Activated CD8-positive, alpha-beta memory T cell treated with anti-CD3 and anti-CD28 coated beads for 36 hours (primary cell): ENCODE measurements at regions not wholly inside any gene's neighbourhood (a gene's known extent, or its start where the extent isn't known, plus 50 kb on each side); places are given as distances from the start of the nearest gene placed in this dataset.

Source experiments
- CTCF ChIA-PET: fragments of 350-600 bp; sonication (Branson Sonifier 250); formaldehyde crosslinking; loops from one replicate; lab custom pipeline; 2021; ENCODE audit warnings: antibody characterized with exemption; lab: Charles Lee
- POLR2A ChIA-PET: fragments of 350-600 bp; sonication (Branson Sonifier 250); formaldehyde crosslinking; loops from one replicate; lab custom pipeline; 2021; ENCODE audit warnings: antibody characterized with exemption; lab: Charles Lee

DNA sequence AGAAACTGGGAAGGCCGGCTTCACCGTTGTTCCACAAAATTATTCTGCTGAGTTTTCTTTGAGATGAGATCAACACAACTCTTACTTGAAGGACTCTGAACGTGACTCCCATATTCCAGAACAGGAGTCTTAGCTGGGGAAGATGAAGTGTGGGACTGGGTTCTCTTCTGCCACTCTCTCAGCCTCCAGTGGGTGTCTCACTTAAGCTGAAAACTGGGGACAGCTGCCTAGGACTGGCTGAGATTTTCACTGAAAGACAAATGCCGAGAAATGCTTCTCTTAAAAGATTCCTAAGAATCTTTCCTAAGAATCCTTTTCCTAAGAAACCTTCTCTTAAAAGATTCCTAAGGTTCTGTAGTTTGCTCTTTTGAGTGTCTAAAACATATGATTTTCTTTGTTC, 156.6 kb upstream of the LHCGR start:
- POLR2A ChIA-PET = no interaction called here
- CTCF ChIA-PET = no interaction called here

DNA sequence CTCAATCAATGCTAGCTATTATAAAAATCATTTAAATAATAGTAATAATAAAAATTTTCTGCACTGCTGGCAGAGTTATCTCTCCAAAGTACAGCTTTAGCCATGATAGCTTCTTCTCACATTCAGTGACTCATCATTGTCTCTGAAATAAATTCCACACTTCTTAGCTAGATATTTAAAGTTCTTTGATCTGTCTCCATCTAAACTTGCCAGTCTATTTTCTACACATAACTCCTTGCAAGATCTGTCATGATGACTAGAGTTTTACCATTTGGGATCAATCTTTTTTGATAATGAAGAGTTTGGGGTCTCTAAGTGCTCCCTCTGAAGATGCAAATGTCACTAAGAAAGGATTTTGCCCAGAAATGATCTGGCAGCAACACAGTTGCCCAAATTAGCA, 155.4 kb upstream of the LHCGR start:
- ChIA-PET CTCF (no interaction called here), POLR2A (no interaction called here)

DNA sequence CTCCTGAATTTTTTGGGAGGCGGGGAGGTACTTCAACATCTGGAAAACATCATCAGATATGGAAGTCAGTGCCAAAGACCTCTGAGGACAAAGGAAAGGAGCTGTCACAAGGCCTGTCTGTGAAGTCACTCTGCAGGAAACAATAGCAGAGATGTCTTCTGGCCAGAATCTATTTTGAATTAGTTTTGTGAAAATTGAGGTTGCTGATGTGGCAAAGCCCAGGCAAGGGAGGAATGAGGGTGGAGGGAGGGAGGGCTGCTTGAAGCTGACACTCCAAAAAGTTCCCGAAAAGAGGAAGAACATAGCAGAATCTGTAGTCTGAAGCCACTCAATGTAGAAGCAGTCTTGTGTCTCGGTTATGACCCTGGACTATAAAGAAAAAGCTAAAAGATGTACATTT, 151.1 kb upstream of the LHCGR start:
- POLR2A ChIA-PET = no interaction called here

DNA sequence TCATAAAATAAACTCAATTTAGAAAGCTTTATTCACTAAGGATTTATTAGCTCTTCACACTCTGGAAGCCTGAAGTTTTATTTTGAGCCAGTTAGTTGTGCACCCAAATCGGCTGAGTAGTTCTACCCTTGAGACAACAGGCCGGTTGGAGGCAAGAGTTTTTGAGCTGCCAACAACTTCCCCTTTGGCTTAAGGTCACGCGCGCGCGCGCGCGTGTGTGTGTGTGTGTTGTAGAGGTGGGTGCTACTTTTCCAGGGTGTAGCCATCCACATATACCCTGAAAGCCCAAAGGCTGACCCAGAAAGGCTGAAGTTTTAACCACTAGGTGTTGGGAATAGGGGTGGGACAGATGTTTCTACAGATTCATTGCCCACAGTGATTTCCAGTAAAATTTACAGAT, 150.2 kb upstream of the LHCGR start:
- CTCF ChIA-PET = no interaction called here
- POLR2A ChIA-PET = no interaction called here

More for the DNA sequence above, 151.1 kb upstream of the LHCGR start:
- CTCF ChIA-PET = no interaction called here

DNA sequence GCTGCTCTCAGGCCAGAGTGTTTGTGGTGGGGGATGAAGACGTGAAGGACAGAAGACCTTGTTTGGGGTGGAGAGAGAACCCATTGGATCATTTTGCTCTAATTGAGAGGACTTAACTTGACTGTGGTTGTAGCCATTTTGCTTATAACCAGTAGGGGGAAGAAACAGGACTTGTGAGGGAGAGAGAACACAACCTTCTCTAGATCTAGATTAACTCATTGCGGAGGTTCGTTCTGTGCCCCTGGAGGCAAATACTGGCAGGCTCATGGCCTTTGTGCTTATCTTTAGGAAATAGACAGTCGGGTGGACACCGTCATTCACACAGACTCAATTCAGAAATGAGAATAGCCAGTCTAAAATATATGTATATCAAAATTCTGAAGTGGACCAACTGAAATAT, 147.0 kb upstream of the LHCGR start:
- ChIA-PET CTCF (no interaction called here), POLR2A (no interaction called here)

DNA sequence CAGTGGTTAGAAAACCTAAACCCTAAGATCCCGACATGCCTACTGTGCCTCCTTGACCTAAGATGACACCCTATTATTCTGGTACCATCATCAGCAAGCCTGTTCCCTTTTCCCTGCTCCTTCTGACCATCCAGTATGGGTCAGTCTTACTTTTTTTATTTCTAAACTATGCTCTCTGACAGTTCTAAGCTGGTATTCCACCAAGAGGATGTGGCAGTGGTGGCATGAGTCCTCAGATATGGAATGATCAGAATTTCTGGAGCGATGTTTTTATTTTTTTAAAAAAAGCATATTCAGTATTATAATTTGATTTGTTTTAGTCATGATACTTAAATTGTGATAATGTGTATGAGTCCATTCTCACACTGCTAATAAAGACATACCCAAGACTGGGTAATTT, 145.9 kb upstream of the LHCGR start:
- POLR2A ChIA-PET = no interaction called here
- CTCF ChIA-PET = no interaction called here

DNA sequence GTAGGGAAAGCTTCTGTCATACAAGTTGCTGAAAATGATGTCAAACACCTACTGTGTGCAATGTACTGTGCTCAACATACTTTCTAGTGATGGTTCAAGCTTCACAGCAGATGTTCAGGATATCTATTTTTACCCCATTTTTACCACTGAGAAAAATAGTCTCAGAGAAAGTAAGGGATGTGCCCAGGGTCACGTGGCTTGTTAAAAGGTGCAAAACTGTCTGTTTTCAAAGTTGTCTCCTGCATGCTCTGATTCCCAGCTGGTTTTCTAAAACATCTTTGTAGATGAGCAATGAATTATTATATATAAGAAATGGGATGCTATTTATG, 145.5 kb upstream of the LHCGR start:
- POLR2A ChIA-PET = interaction anchor here (0.6 kb wide), 1 partner anchor 317 kb away, joined by 3 read pairs; no protein-coding TSS in a partner anchor
- CTCF ChIA-PET = no interaction called here

DNA sequence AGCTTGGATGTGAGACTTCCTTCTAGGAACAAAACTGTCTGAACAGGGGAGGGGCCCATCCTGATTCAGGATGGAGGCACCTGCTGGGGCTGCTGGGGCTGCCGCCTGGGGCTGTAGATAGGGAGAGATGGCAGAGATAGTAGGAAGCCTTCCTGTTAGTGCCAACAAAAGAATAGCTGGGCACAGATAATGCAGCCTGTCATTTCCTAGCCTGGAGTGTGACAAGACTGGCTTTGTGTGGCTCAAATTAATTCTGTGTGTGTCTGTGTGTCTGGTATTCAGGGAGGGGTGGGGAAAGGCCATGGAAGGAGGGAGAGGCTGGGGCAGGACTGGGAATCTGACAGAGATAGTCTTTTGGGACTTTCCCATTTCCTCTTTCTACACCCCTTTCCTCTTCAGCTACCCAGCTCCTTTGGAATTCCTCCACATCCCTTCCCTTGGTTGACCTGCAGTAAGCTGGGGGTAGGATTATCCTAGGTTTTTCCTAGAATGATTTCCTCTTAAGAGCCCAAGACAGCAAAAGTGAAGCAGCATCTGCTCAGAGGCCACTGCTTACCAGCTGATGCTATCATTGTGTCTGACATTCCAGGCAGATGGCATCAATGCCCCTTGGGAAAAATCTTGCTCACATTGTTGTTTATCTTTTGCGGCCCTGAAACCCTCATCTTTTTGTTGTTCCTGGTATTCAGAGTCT, 144.9 kb upstream of the LHCGR start:
- ChIA-PET POLR2A (interaction anchor here (0.6 kb wide), 1 partner anchor 317 kb away, joined by 3 read pairs; no protein-coding TSS in a partner anchor), CTCF (interaction anchor here (0.6 kb wide), 1 partner anchor 10 kb away, joined by 3 read pairs; no protein-coding TSS in a partner anchor)

DNA sequence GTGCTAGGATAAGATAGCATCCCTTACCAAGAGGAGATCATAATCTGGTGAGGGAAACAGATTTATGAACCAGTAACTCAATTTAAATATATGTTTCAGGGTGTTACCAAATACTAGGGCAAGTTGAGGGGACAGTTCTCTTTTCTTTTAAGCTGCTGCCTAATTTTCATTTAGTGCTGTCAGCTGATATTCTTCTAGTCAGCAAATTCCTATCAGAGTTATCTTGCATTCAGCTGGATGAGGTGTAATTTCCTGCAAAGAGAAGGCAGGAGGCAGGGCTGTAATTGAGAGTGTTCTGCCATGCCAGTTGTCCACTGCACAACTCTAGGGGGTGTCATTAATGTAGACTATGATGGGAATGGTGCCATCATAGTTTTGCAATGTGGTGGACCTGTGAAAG, 141.3 kb upstream of the LHCGR start:
- CTCF ChIA-PET = no interaction called here
- POLR2A ChIA-PET = no interaction called here

DNA sequence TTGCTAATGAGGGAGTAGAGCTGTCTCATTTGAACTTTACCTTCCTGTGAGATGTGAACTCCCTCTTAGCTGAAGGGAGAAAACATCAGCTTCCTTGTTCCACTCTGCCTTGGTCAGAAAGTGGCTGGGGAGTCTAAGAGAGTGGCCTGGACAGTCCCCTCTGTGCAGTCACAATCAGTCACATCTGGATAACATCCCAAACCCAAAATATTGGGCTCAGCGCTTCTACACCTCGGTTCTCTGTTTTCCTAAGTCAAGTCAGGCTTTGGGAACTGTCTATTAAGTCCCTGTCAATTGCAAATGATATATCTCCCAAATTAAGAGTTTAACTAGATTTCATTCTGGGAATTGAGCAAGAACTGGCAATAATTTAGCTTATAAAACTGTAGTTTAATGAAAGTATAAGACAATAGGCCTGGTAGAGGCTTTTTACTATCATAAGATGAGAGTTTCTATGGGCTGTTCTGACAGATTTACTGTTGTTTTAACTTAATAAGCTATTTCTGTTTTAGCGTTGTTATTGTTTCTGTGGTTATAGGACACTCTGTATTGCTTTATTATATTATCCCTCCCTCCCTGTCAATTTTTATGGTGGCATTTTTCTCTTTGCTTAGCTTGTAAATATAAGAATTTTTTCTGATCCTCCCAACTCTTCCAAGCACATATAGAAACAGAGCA, 135.1 kb upstream of the LHCGR start:
- ChIA-PET POLR2A (no interaction called here), CTCF (interaction anchor here (0.9 kb wide), 1 partner anchor 10 kb away, joined by 3 read pairs; no protein-coding TSS in a partner anchor)

DNA sequence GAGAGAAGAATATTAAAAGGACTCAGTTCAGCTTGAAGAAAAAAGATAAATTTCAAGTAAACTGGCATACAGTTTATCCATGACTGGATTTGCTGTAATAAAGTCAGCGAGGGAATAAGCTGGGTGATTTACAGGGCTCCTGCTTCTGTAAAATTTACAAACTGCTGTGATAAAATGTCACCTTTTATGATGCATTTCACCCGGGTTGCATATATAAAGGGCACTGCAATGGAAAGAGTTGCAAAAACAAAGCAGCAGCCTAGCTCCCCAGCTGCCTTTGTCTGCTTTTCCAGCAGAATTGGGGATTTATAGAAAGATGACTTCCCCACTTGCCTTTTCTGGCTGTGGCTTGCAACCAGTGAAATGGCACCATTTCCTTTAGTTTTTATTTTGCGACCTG, 132.5 kb upstream of the LHCGR start:
- ChIA-PET POLR2A (no interaction called here), CTCF (no interaction called here)

DNA sequence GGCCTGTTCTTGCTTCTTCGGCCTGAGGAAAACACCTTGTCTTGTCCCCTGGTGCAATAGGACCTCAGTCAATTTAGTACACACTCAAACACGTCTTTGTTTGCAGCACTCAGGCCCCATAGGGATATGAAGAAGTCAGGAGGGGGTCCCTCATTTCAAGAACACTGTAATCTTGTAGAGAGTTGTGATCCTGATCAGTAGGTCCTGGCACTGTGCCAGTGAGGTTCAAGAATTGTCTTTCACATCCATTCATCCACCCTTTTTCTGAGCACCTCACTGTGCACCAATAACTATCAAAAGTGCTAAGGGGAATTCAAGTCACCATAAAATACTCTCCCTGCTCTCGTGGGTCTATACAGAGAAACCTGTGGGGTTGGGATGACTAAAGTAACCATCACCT, 131.4 kb upstream of the LHCGR start:
- CTCF ChIA-PET = no interaction called here
- POLR2A ChIA-PET = no interaction called here

DNA sequence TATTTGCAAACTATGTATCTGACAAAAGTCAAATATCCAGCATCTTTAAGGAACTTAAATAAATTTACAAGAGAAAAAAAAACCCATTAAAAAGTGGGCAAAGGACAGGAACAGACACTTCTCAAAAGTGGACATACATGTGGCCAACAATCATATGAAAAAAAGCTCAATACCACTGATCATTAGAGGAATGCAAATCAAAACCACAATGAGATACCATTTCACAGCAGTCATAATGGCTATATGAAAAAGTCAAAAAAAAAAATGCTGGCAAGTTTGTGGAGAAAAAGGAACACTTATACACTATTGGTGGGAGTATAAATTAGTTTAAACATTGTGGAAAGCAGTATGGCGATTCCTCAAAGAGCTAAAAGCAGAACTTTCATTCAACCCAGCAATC, 130.3 kb upstream of the LHCGR start:
- ChIA-PET CTCF (interaction anchor here (0.7 kb wide), 1 partner anchor 757 kb away, joined by 3 read pairs; no protein-coding TSS in a partner anchor), POLR2A (no interaction called here)

DNA sequence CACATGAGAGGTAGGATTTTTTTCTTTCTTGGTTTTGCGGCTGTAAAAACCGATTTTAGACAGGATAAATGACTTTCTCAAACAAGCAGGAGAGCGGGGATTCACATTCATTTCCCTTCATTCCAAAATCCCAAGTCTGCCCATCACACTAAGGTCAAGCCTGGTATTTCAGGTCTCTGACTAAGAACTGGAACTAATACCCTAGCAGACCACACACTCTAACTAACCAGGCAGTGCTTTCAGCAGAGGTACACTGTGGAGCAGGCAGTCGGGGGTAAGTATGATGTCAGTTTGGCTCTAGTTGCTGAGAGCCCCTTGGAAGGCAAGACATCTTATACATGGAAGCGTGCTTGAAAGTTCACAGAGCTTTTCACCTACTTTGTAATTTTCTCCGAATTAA, 128.1 kb upstream of the LHCGR start:
- CTCF ChIA-PET = interaction anchor here (0.6 kb wide), 1 partner anchor 1392 kb away, joined by 3 read pairs; no protein-coding TSS in a partner anchor
- POLR2A ChIA-PET = no interaction called here

DNA sequence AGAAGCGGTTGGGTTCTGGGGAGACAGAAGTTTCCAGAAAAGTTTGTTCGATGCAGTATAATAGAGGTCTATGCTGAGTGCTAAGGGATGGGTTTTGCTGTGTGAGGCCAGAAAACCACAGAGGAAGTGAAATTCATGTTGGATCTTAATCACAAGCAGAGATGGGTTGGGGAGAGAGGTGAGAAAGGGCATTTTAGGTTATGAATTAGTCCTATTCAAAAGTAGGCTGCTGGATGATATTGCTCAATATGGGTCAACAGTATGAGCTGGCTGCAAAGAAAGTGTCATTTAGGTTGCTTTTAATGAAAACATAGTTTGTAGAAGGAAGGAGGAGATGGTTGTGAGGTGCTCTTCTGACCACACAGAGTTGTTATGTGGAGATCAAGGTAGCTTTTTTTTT, 118.8 kb upstream of the LHCGR start:
- CTCF ChIA-PET = no interaction called here
- POLR2A ChIA-PET = no interaction called here

DNA sequence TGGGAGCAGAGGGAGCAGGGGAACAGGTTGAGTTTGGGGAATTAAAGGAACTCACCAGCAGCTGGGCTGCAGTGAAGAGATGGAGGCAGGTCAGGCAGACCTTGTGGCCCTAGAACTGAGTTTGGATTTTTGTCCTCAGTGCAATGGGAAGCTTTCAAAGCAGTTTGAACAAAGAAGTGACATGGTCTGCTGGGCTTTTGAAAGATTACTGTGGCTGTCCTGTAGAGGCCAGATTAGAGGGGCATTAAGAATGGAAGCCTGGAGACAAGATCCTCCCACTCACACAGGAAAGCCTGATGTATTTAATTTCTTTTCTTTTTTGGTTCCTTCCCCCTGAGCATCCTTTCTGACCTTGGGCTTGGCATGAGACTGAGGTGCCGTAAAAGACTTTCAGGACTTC, 118.1 kb upstream of the LHCGR start:
- POLR2A ChIA-PET = no interaction called here

DNA sequence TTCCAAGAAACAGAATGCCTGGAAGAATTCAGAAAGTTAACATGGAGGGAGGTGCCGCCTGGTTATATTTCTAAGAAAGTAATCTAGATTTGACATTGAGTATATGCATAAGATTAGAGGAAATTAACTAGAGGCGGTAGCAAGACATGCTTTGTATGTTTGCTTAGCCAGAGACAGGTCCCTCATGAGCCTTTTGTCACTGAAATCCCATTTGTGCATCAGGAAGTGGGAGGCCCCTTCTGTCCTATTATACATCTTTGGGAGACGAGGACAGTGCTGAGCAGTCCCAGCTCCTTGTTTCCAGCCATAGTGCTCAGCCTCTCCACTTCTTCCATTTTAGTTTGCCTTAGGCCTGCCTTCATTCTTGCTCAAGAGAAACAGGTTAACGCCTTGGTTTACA, 115.4 kb upstream of the LHCGR start:
- POLR2A ChIA-PET = no interaction called here

More for the DNA sequence above, 118.1 kb upstream of the LHCGR start:
- CTCF ChIA-PET = no interaction called here

DNA sequence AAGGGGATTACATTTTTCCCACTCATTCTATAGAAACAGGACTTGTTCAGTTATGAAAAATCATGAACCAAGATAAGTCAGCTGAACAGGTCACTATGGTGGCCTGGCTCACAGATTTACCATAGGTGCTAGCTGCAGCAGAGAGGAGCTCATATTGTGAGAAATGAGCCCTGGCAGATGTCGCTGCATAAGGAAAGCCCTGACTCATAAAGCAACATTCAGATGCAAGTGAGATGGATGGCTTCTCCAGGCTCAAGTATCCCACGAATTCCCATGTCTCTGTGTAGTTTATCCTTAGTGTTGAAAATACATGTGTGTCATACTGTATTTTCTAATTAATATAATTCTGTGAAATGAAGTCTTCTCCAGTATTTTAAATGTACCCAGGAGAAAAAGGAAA, 115.0 kb upstream of the LHCGR start:
- ChIA-PET POLR2A (no interaction called here), CTCF (no interaction called here)

More for the DNA sequence above, 115.4 kb upstream of the LHCGR start:
- CTCF ChIA-PET = no interaction called here

DNA sequence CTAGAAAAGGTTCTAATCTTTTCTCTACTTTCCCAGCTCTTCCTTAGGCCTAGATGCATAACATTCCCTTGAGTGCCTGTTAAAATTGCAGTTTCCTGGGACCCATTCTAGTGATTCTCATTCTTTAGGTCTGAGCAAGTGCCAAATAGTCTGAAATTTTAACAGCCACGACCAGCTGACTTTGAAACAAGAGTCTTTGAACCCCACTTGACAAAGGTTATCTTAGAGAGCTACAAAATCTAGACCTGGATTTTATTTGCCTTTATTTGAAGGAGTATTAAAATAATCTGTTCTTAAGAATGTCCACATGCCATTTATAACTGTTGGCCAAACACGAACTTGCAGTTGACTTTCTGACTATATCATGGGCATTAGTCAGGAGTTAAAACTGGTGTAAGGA, 110.2 kb upstream of the LHCGR start:
- ChIA-PET CTCF (no interaction called here), POLR2A (no interaction called here)

DNA sequence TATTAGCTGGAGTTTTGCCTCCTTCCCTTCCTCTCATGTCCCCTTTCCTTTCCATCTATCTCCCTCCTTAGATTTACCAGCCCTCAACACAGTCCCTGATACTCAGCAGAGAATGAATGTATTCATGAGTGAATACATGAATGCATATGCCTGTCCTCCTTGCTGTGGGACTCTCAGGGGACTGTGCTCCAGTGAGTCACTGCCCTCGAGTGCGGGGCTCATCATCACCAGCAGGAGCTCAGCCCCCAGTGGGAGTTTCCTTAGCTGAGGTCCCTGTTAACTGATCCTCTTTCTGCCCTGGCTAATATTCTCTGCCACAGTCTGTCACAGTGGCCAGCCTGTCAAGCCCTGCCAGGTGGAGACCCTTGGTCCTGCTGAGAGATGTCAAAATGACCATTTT, 104.9 kb upstream of the LHCGR start:
- CTCF ChIA-PET = no interaction called here
- POLR2A ChIA-PET = interaction anchor here (0.5 kb wide), 1 partner anchor 24 kb away, joined by 3 read pairs; no protein-coding TSS in a partner anchor

DNA sequence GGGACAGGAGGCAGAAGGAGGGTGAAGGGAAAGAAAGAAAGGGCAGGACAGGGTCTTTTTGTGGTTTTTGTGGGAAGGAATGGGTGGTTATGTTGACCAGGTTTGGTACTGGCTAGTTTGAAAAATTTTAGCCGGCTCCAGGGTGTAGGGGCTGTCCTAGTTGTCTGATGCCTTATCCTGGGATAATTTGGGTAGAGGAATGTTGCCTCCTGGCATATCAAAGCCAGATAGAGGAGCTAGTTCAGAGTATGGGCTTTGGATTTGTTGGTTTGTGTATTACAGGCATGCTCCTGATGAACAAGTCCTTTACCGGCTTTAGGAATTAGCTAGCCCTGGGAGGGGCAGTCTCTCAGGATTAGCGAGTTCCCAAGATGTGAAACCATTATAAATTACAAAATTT, 101.1 kb upstream of the LHCGR start:
- CTCF ChIA-PET = interaction anchor here (0.5 kb wide), 1 partner anchor 334 kb away, joined by 3 read pairs; no protein-coding TSS in a partner anchor
- POLR2A ChIA-PET = no interaction called here
